Progenitor cell of endocrine pancreas (in vitro differentiated cells): ENCODE measurements at regions not wholly inside any gene's neighbourhood (a gene's known extent, or its start where the extent isn't known, plus 50 kb on each side); places are given as distances from the start of the nearest gene placed in this dataset.

ENCODE experiments used
- DNase-seq: peaks from one replicate; pipeline ENCODE4 v3.0.0; 2021; ENCODE audit warnings: low spot score; ENCODE audit not compliant: unreplicated experiment
- H3K27ac Mint-ChIP-seq: 2 replicates; pipeline ENCODE4 v1.8.0; 2021; ENCODE audit warnings: mild to moderate bottlenecking, moderate library complexity, mixed read lengths
- H3K27me3 Mint-ChIP-seq: 2 replicates; pipeline ENCODE4 v1.8.0; 2021; ENCODE audit warnings: mixed read lengths
- H3K36me3 Mint-ChIP-seq: 2 replicates; pipeline ENCODE4 v1.8.0; 2022; ENCODE audit warnings: mixed read lengths; ENCODE audit not compliant: insufficient read depth
- H3K4me1 Mint-ChIP-seq: 2 replicates; pipeline ENCODE4 v1.8.0; 2021; ENCODE audit warnings: low read depth, mixed read lengths
- H3K4me3 Mint-ChIP-seq: 2 replicates; pipeline ENCODE4 v1.8.0; 2021; ENCODE audit warnings: low read depth, mild to moderate bottlenecking, moderate library complexity, mixed read lengths
- H3K9me3 Mint-ChIP-seq: 2 replicates; pipeline ENCODE4 v1.8.0; 2021; ENCODE audit warnings: low read depth, mixed read lengths
- TF ChIP-seq, protein P1 (sequence below): fragments of 200-600 bp; sonication (generic); IDR thresholded peaks from one replicate; pipeline ENCODE4 v1.5.0; 2021; ENCODE audit warnings: antibody characterized with exemption, mild to moderate bottlenecking; ENCODE audit not compliant: unreplicated experiment

DNA sequence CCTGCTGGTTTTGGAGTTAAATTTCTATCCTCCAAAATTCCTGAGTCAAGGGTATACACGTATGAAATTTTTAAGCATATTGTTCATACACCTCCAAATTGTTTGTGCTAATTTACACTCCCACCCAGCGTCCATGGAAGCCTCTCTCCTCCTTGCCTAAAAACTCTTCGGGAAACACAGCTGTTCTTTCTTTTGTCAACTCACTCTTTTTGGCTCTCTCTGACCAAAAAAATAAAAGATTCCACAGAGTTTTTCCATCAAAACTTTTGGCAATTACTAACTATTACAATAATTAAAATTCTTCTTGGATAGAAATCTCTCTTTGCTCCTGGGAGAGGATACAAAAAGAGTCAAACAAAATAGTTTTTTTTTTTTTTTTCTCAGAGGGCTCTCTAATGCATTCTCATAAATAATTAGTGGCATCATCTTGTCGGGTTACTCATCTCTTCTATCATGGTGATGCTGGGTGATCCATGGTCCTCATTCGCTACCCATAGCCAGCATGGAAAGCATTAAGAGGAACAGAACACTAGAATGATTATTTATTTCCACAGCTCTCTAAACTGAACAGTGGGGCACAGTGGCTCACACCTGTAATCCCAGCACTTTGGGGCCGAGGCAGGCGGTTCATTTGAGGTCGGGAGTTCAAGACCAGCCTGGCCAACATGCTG, 310.7 kb downstream of the SFMBT2 start:
- Mint-ChIP-seq H3K27me3 (peaks cover 6% of the 10 kb centered on the region), H3K9me3 (peaks cover 7% of the 10 kb centered on the region), H3K27ac (no peak overlapping the region), H3K4me1 (no peaks in the 10 kb centered on the region), H3K4me3 (no peak overlapping the region), H3K36me3 (no peaks in the 10 kb centered on the region)
- DNase-seq: no peak
- TF ChIP-seq, protein P1, sequence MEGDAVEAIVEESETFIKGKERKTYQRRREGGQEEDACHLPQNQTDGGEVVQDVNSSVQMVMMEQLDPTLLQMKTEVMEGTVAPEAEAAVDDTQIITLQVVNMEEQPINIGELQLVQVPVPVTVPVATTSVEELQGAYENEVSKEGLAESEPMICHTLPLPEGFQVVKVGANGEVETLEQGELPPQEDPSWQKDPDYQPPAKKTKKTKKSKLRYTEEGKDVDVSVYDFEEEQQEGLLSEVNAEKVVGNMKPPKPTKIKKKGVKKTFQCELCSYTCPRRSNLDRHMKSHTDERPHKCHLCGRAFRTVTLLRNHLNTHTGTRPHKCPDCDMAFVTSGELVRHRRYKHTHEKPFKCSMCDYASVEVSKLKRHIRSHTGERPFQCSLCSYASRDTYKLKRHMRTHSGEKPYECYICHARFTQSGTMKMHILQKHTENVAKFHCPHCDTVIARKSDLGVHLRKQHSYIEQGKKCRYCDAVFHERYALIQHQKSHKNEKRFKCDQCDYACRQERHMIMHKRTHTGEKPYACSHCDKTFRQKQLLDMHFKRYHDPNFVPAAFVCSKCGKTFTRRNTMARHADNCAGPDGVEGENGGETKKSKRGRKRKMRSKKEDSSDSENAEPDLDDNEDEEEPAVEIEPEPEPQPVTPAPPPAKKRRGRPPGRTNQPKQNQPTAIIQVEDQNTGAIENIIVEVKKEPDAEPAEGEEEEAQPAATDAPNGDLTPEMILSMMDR: no peak

- Mint-ChIP-seq H3K27ac (no peak overlapping the region), H3K4me1 (no peaks in the 10 kb centered on the region), H3K4me3 (no peak overlapping the region), H3K36me3 (no peaks in the 10 kb centered on the region), H3K27me3 (peaks cover 3% of the 10 kb centered on the region), H3K9me3 (no peaks in the 10 kb centered on the region)
- DNase-seq: no peak
- TF ChIP-seq, protein P1: no peak
Measured at GRCh38 chr10:7098160-7098762, 312.6 kb downstream of the SFMBT2 start.

- Mint-ChIP-seq H3K4me1 (no peaks in the 10 kb centered on the region), H3K4me3 (no peak overlapping the region), H3K27me3 (no peaks in the 10 kb centered on the region), H3K9me3 (no peaks in the 10 kb centered on the region), H3K36me3 (no peaks in the 10 kb centered on the region), H3K27ac (no peak overlapping the region)
- TF ChIP-seq, protein P1: no peak
- no peak for DNase-seq
Measured at GRCh38 chr10:7094781-7095180, 316.1 kb downstream of the SFMBT2 start.

GRCh38 chr10:7093368-7093767, 317.5 kb downstream of the SFMBT2 start:
- TF ChIP-seq, protein P1: no peak
- H3K4me3 Mint-ChIP-seq: no peak overlapping the region
- H3K4me1 Mint-ChIP-seq: no peaks in the 10 kb centered on the region
- no peaks in the 10 kb centered on the region for H3K27me3 Mint-ChIP-seq
- no peaks in the 10 kb centered on the region for H3K36me3 Mint-ChIP-seq
- H3K27ac Mint-ChIP-seq: no peak overlapping the region
- H3K9me3 Mint-ChIP-seq: no peaks in the 10 kb centered on the region
- no peak for DNase-seq

- H3K27ac Mint-ChIP-seq: no peak overlapping the region
- no peak for DNase-seq
- peaks cover 2% of the 10 kb centered on the region for H3K4me1 Mint-ChIP-seq
- H3K4me3 Mint-ChIP-seq: no peak overlapping the region
- H3K9me3 Mint-ChIP-seq: no peaks in the 10 kb centered on the region
- H3K27me3 Mint-ChIP-seq: no peaks in the 10 kb centered on the region
- no peaks in the 10 kb centered on the region for H3K36me3 Mint-ChIP-seq
- TF ChIP-seq, protein P1: no peak
Measured at GRCh38 chr10:7092603-7093002, 318.2 kb downstream of the SFMBT2 start.
